H1 (cell line): ENCODE measurements at regions not wholly inside any gene's neighbourhood (a gene's known extent, or its start where the extent isn't known, plus 50 kb on each side); places are given as distances from the start of the nearest gene placed in this dataset.

Source experiments
- CTCF ChIP-seq, 3 experiments: IDR thresholded peaks; 1 replicate in 2 of 3; 2 replicates in 1 of 3; pipeline versions ENCODE4 v1.5.1 to v1.6.1; 2011; ENCODE audit warnings: low read length in 3 of 3, mild to moderate bottlenecking in 3 of 3, inconsistent platforms in 2 of 3, low read depth in 1 of 3, moderate library complexity in 1 of 3; ENCODE audit not compliant: insufficient read depth in 1 of 3; ENCODE audit errors: control extremely low read depth in 1 of 3
- EZH2 ChIP-seq: fragments of 200-600 bp; sonication (generic); IDR thresholded peaks from 2 replicates; pipeline ENCODE4 v1.7.1; 2012; ENCODE audit warnings: low read depth, mild to moderate bottlenecking, moderate library complexity, low read length, inconsistent platforms; ENCODE audit not compliant: severe bottlenecking
- POLR2A ChIP-seq, 2 experiments: IDR thresholded peaks; 1 replicate in 1 of 2; 2 replicates in 1 of 2; pipeline ENCODE4 v1.6.1; 2011; ENCODE audit warnings: low read depth in 2 of 2, low read length in 2 of 2, mild to moderate bottlenecking in 2 of 2; ENCODE audit errors: control extremely low read depth in 1 of 2
- POLR2AphosphoS5 ChIP-seq: IDR thresholded peaks from 2 replicates; pipeline ENCODE4 v1.6.1; 2011; ENCODE audit warnings: low read depth, low read length
- SP2 ChIP-seq: IDR thresholded peaks from 2 replicates; pipeline ENCODE4 v1.6.1; 2012; ENCODE audit warnings: mild to moderate bottlenecking, low read length, inconsistent platforms

GRCh38 chr2:45229411-45229810, 220.2 kb upstream of the SIX2 start:
- TF ChIP-seq CTCF (IDR thresholded peaks at IDR 0.05; ENCODE audit: control extremely low read depth in 1 of 3, insufficient read depth in 1 of 3, low read depth in 1 of 3, low read length in 3 of 3) (no peak), POLR2A (IDR thresholded peaks at IDR 0.05; ENCODE audit: control extremely low read depth in 1 of 2, low read depth in 2 of 2, low read length in 2 of 2) (no peak), POLR2AphosphoS5 (no peak), SP2 (no peak), EZH2 (no peak)
